Right lobe of liver (tissue), 6 donors: ENCODE measurements at regions not wholly inside any gene's neighbourhood (a gene's known extent, or its start where the extent isn't known, plus 50 kb on each side); places are given as distances from the start of the nearest gene placed in this dataset.

ENCODE experiments used
- ATAC-seq, 4 donors: fragments of 200-7000 bp; cut with Tn5 transposase; one replicate each; pipeline ENCODE4 v1.9.1; 2020; ENCODE audit warnings: mild to moderate bottlenecking in 4 of 4, moderate library complexity in 4 of 4
- DNase-seq, 3 donors: peaks; one replicate each; pipeline ENCODE4 v3.0.0-alpha.2; 2020
- H3K27ac ChIP-seq, 3 donors: fragments of 200-600 bp; one replicate each; pipeline ENCODE4 v1.8.0; 2022
- H3K27me3 ChIP-seq, 2 donors: fragments of 200-600 bp; one replicate each; pipeline ENCODE4 v1.8.0; 2022
- H3K36me3 ChIP-seq, 4 donors: fragments of 200-600 bp; sonication (generic) in 1 of 4; one replicate each; pipeline versions ENCODE4 v1.5.1 to v1.8.0; 2017 to 2022; ENCODE audit warnings: control low read depth in 1 of 4
- H3K4me1 ChIP-seq, 4 donors: fragments of 200-600 bp; sonication (generic) in 1 of 4; one replicate each; pipeline versions ENCODE4 v1.5.1 to v1.8.0; 2017 to 2022; ENCODE audit warnings: control low read depth in 1 of 4
- H3K4me3 ChIP-seq, 3 donors: fragments of 200-600 bp; one replicate each; pipeline ENCODE4 v1.8.0; 2022
- H3K9me3 ChIP-seq, 4 donors: fragments of 200-600 bp; sonication (generic) in 1 of 4; one replicate each; pipeline versions ENCODE4 v1.5.1 to v1.8.0; 2017 to 2022; ENCODE audit warnings: control low read depth in 1 of 4
- POLR2A ChIP-seq: fragments of 450-650 bp; IDR thresholded peaks from one replicate; pipeline ENCODE4 v1.6.1; 2017; ENCODE audit warnings: antibody characterized with exemption, mild to moderate bottlenecking
- WGBS: methylation state at CpG from one replicate; pipeline ENCODE4 v1.1.6; 2018; ENCODE audit warnings: low coverage, low lambda C conversion rate; ENCODE audit not compliant: insufficient coverage; ENCODE audit errors: missing lambda C conversion rate; 5-methylcytosine and 5-hydroxymethylcytosine counted together
- intact Hi-C, 2 donors: fragments of 100-400 bp; cut with DNase I; formaldehyde crosslinking; loops; one replicate each; pipeline versions ENCODE4 v1.11.2 to v1.14.1; 2022
- TF ChIP-seq, protein P1 (sequence below), 4 donors: fragments of 200-600 bp in 3 of 4; fragments of 450-650 bp in 1 of 4; IDR thresholded peaks; one replicate each; pipeline versions ENCODE4 v1.5.1 to v1.8.0; 2016 to 2022; ENCODE audit warnings: antibody characterized with exemption in 4 of 4, mild to moderate bottlenecking in 2 of 4
- donor health status: DM: no; HTN: yes; CAD: no.
- donor health status: DM: no; HTN: no; CAD: no.
- donor health status: DM: no; HTN: no; CAD: no.
- donor health status: DM: no; HTN: yes; CAD: no.
- donor health status: DM: no; HTN: yes; CAD: no.

DNA sequence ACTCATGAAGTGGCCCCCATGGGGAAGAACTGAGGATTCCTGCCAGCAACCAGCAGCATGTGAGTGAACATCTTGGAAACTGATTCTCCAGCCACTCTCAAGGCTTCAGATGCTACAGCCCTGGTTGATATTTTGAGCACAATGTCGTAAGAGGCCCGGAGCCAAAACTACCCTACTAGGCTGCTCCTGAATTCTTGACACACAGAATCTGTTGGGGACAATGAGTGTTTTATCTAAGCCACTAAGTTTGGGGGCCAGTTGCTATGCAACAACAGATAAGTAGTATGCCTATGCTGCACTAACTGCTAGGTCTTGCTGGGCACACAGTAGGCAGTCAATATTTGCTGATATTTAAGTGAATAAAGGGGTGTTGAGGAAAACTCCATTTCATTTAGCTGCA, 89.9 kb upstream of the CHL1 start:
- Histone ChIP-seq H3K4me3 (no peak overlapping the region), H3K27ac (no peak overlapping the region), H3K36me3 (no peaks in the 10 kb centered on the region), H3K27me3 (no peaks in the 10 kb centered on the region), H3K9me3 (no peaks in the 10 kb centered on the region), H3K4me1 (no peaks in the 10 kb centered on the region)
- intact Hi-C loops = no loop called here
- 50% methylated on average over 1 of the region's 2 CpGs for WGBS
- ATAC-seq (no peak), DNase-seq (no peak)
- TF ChIP-seq, protein P1, sequence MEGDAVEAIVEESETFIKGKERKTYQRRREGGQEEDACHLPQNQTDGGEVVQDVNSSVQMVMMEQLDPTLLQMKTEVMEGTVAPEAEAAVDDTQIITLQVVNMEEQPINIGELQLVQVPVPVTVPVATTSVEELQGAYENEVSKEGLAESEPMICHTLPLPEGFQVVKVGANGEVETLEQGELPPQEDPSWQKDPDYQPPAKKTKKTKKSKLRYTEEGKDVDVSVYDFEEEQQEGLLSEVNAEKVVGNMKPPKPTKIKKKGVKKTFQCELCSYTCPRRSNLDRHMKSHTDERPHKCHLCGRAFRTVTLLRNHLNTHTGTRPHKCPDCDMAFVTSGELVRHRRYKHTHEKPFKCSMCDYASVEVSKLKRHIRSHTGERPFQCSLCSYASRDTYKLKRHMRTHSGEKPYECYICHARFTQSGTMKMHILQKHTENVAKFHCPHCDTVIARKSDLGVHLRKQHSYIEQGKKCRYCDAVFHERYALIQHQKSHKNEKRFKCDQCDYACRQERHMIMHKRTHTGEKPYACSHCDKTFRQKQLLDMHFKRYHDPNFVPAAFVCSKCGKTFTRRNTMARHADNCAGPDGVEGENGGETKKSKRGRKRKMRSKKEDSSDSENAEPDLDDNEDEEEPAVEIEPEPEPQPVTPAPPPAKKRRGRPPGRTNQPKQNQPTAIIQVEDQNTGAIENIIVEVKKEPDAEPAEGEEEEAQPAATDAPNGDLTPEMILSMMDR (IDR thresholded peaks at IDR 0.05) = no peak
- no peak for TF ChIP-seq POLR2A

DNA sequence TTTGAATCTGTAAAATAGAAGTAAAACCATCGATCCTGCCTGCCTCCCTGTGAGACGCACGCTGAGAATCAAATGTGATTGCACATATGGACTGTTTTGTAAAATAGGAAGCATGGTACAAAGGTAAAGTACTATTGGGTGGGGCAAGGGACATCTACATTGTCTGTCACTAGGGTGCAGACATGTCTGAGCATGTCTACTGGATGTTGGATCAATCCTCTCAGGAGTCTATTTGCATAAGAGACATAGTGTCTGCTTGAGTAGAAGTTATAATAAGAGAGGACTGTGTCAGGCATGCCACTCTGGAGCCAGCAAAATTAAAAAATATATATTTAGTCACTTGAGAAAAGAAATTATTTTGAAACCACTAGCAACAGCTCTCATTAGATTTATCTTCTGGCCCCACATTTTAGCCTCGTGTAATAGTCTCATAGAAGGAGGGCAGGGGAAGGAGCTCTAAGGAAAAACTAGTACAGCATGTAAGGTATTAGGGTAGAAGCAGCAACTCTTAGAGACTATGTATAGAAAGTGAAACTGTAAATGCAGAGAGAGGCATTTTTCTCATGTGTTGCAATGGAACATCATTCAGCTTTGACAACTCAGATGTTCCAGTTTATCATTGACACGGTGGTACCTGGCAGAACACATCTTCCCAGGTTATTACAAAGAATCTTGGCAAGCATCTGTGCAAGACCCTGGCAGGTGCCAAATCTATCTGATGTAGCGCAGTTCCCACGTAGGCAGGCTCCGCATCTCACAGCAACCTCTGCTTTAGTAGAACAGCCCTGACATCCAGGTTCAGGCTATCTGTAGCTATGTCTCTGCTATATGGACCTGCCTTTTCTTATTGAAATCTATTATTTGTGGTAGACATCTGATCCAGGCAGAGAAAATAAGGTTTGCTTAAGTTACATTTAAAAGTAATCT, 85.2 kb upstream of the CHL1 start:
- H3K27me3 ChIP-seq = no peaks in the 10 kb centered on the region
- no peaks in the 10 kb centered on the region for H3K4me1 ChIP-seq
- H3K4me3 ChIP-seq = no peak overlapping the region
- no peaks in the 10 kb centered on the region for H3K9me3 ChIP-seq
- ATAC-seq = no peak
- no peak for DNase-seq
- no peak overlapping the region for H3K27ac ChIP-seq
- TF ChIP-seq, protein P1 (IDR thresholded peaks at IDR 0.05) = no peak
- no peak for TF ChIP-seq POLR2A
- intact Hi-C loops = no loop called here
- WGBS = 59% methylated on average over 5 of the region's 8 CpGs
- H3K36me3 ChIP-seq = no peaks in the 10 kb centered on the region

DNA sequence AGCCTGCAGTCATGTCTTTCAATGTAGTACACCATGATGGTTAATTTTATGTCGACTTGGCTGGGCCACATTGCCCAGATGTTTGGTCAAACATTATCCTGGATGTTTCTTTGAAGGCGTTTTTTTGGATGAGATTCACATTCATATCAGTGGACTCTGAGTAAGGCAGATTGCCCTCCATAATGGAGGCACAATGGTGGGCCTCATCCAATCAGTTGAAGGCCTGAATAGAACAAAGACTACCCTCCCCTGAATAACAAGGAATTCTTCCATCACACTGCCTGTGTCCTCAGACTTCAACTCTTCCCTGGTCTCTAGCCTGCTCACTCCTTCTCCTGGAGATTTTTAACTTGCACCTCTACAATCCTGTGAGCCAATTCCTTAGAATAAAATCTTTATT, 83.8 kb upstream of the CHL1 start:
- DNase-seq = no peak
- Histone ChIP-seq H3K36me3 (no peaks in the 10 kb centered on the region), H3K27me3 (no peaks in the 10 kb centered on the region), H3K27ac (no peak overlapping the region), H3K4me3 (no peak overlapping the region), H3K4me1 (no peaks in the 10 kb centered on the region), H3K9me3 (no peaks in the 10 kb centered on the region)
- intact Hi-C loops = no loop called here
- TF ChIP-seq, protein P1 (IDR thresholded peaks at IDR 0.05) = no peak
- no peak for TF ChIP-seq POLR2A
- 23% methylated on average over 2 of the region's 2 CpGs for WGBS
- ATAC-seq = no peak

DNA sequence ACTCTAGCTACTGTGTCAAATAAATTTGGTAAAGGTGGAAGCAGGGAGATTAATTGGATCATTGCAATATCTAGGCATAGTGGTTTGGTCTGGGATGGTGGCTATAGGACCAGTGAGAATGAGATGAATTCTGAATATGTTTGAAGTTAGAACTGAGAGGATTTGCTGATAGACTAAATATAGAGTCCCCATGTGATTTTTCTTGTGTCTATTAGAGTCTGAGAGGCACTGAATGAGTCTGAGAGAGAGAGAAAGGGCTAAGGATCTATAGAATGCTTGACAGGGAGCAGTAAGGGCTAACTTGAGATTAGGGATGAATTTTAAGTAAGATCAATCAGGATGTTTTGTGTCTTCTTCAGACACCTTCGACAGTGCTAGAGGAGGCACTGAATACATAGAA, 77.9 kb upstream of the CHL1 start:
- Histone ChIP-seq H3K4me1 (no peaks in the 10 kb centered on the region), H3K27me3 (no peaks in the 10 kb centered on the region), H3K27ac (no peak overlapping the region), H3K9me3 (no peaks in the 10 kb centered on the region), H3K36me3 (no peaks in the 10 kb centered on the region), H3K4me3 (no peak overlapping the region)
- no peak for ATAC-seq
- no peak for TF ChIP-seq POLR2A
- TF ChIP-seq, protein P1 (IDR thresholded peaks at IDR 0.05) = no peak
- WGBS = 20% methylated on average over 1 of the region's 1 CpG
- intact Hi-C loops = no loop called here
- no peak for DNase-seq
